GM18498 (cell line): ENCODE measurements at regions not wholly inside any gene's neighbourhood (a gene's known extent, or its start where the extent isn't known, plus 50 kb on each side); places are given as distances from the start of the nearest gene placed in this dataset.
"Not testable (repeated sequence)": the region's sequence is repeated elsewhere in the genome, so short reads cannot be mapped to it uniquely, and the experiment has no call there.

ENCODE experiments used
- ATAC-seq: cut with Tn5 transposase; IDR thresholded peaks from one replicate; pipeline ENCODE4 v1.9.1; 2021; ENCODE audit warnings: mild to moderate bottlenecking, moderate library complexity; ENCODE audit not compliant: unreplicated experiment

DNA sequence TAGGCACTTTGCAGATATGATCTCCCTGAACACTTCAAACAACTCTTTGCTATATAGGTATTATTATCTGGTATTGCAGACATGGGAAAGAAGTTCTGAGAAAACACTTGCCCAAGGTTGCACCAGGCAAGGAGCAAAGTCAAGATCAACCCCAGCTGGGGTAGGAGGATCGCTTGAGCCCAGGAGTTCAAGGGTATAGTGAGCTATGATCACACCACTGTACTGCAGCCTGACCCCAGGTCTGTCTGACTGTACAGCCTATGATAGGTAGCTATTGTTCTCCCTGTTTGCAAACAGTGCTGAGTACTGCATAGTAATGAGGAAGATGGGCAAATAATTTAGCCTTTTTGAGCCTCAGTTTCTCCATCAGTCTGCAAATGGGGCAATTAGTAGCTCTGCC lies 60.5 kb upstream of the GRK3 start:
- not testable (repeated sequence) for ATAC-seq

- no peak for ATAC-seq
These were observed 56.3 kb upstream of the GRK3 start for GRCh38 chr22:25508161-25508560.

- ATAC-seq: no peak
These were observed 55.6 kb upstream of the GRK3 start for GRCh38 chr22:25508761-25509321.

GRCh38 chr22:25509374-25509791 lies 55.1 kb upstream of the GRK3 start:
- no peak for ATAC-seq

DNA sequence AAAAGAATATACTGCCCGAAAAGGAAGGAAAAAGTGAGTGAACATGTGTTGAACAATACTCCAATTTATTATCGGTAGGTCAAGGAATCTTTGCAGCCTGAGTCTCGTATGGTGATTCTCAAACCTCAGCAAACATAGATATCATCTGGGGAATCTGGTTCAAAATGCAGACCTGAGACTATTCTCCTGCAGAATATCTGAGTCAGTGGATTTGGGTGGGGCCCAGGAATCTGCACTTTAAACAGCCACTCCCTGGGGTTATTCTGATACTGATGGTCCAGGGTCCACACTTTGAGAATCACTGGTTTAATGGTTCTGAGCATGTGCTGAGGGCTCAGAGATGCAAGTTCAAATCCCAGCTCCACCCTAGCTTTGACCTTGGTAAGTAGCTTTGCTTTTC lies 53.6 kb upstream of the GRK3 start:
- ATAC-seq: no peak

DNA sequence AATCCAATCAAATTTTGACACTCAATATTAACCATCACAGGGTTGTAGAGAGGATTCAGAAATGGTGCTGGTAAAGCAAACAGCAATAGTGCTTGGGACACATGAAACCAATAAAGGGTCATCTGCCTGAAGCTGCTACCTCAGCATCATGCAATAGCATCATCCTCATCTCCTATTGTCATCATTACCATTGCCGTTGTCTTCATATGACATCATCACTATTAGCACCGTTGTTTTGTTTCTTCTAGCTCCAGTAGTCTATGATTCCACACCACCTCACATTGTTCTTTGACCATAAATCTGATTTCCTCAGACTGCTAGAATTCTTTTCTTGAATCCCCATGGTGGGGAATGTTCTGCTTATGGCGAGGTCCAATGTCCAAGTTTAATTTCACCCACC lies 52.8 kb upstream of the GRK3 start:
- no peak for ATAC-seq

DNA sequence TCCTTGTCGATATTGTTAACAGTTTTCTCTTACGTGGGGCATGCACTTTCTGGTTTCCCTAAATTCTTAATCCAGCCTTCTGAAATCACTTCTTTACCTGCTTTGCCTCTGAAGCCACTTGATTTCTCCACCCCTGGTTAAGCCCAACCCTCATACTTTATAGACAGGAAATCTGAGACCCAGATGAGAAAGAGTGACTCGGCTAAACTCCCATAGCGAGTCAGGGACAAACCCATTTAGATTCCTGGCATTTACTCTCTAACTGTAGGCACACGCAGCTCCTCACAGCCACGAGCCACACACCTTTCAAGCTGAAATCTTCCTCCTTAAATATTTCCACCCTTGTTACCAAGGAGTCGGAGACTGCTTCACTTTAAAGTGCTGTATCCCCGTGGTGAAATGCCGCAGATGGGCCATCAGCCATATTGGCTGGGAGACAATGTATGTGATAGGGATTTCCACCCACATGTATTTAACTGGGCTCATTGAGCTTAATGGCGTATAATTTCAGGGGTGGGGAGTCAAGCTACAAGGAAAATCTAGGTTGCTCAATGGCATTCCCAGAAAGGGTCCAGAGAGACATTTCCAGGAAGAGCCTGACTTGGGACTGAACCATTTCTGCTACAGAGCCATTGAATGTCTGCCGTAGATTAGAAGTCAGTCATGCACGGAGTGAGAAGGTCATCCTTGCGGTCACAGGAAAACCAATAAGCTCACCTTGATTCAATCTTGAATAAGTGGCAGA lies 49.9 kb upstream of the GRK3 start:
- ATAC-seq: no peak
